Left lung (tissue), 4 donors: ENCODE measurements at regions not wholly inside any gene's neighbourhood (a gene's known extent, or its start where the extent isn't known, plus 50 kb on each side); places are given as distances from the start of the nearest gene placed in this dataset.

Experiments
- ATAC-seq: fragments of 200-7000 bp; cut with Tn5 transposase; one replicate; pipeline ENCODE4 v1.9.1; 2020; ENCODE audit warnings: moderate library complexity
- DNase-seq, 4 donors: peaks; one replicate each; pipeline ENCODE4 v3.0.0-alpha.2; 2013 to 2020
- H3K27ac ChIP-seq, 2 donors: fragments of 200-600 bp; sonication (generic) in 1 of 2; one replicate each; pipeline versions ENCODE4 v1.5.0 to v1.8.0; 2020 to 2021
- H3K27me3 ChIP-seq, 2 donors: fragments of 200-600 bp; sonication (generic) in 1 of 2; one replicate each; pipeline versions ENCODE4 v1.5.0 to v1.8.0; 2020 to 2021
- H3K36me3 ChIP-seq, 2 donors: fragments of 200-600 bp; sonication (generic) in 1 of 2; one replicate each; pipeline versions ENCODE4 v1.5.0 to v1.8.0; 2020 to 2021
- H3K4me1 ChIP-seq, 2 donors: fragments of 200-600 bp; one replicate each; pipeline ENCODE4 v1.8.0; 2021
- H3K4me3 ChIP-seq, 2 donors: fragments of 200-600 bp; sonication (generic) in 1 of 2; one replicate each; pipeline versions ENCODE4 v1.5.0 to v1.8.0; 2020 to 2021; ENCODE audit warnings: mild to moderate bottlenecking in 1 of 2
- H3K9me3 ChIP-seq, 2 donors: fragments of 200-600 bp; sonication (generic) in 1 of 2; one replicate each; pipeline versions ENCODE4 v1.5.0 to v1.8.0; 2020 to 2021
- CTCF ChIP-seq, 2 donors: fragments of 200-600 bp; sonication (generic) in 1 of 2; IDR thresholded peaks; one replicate each; pipeline versions ENCODE4 v1.5.0 to v1.8.0; 2021; ENCODE audit warnings: antibody characterized with exemption in 2 of 2
- intact Hi-C, 2 donors: fragments of 100-400 bp; cut with DNase I; formaldehyde crosslinking; loops; one replicate each; pipeline versions ENCODE4 v1.11.2 to v1.14.2; 2022
- donor health status: DM: no; HTN: yes; CAD: no.
- donor health status: DM: no; HTN: no; CAD: no.

- peak in 1 of 4 donors; percentile 39 for DNase-seq
- intact Hi-C loops, result no loop called here
- Histone ChIP-seq H3K4me3 (no peak overlapping the region), H3K27ac (no peak overlapping the region), H3K27me3 (no peaks in the 10 kb centered on the region), H3K4me1 (no peaks in the 10 kb centered on the region), H3K9me3 (no peaks in the 10 kb centered on the region), H3K36me3 (no peaks in the 10 kb centered on the region)
- ATAC-seq, result no peak
- TF ChIP-seq CTCF (IDR thresholded peaks at IDR 0.05), result no peak
Observed at GRCh38 chr9:13431222-13431536, 151.7 kb upstream of the MPDZ start.

GRCh38 chr9:13430368-13431221 is 151.1 kb upstream of the MPDZ start:
- Histone ChIP-seq H3K4me1 (no peaks in the 10 kb centered on the region), H3K27me3 (no peaks in the 10 kb centered on the region), H3K9me3 (no peaks in the 10 kb centered on the region), H3K27ac (no peak overlapping the region), H3K36me3 (no peaks in the 10 kb centered on the region), H3K4me3 (no peak overlapping the region)
- TF ChIP-seq CTCF (IDR thresholded peaks at IDR 0.05), result no peak
- no peak for DNase-seq
- intact Hi-C loops, result no loop called here
- no peak for ATAC-seq

- intact Hi-C loops, result loop anchor here in 1 of 2 donors (10.0 kb wide), 1 partner anchor 925 kb away; no protein-coding TSS in a partner anchor
- H3K36me3 ChIP-seq, result no peaks in the 10 kb centered on the region
- no peak overlapping the region for H3K4me3 ChIP-seq
- H3K4me1 ChIP-seq, result no peaks in the 10 kb centered on the region
- TF ChIP-seq CTCF (IDR thresholded peaks at IDR 0.05), result no peak
- ATAC-seq, result no peak
- no peaks in the 10 kb centered on the region for H3K27me3 ChIP-seq
- H3K9me3 ChIP-seq, result no peaks in the 10 kb centered on the region
- DNase-seq, result no peak
- H3K27ac ChIP-seq, result no peak overlapping the region
Observed at GRCh38 chr9:13429301-13430190, 150.1 kb upstream of the MPDZ start.

- no peak for TF ChIP-seq CTCF (IDR thresholded peaks at IDR 0.05)
- intact Hi-C loops, result loop anchor here in 1 of 2 donors (10.0 kb wide), 1 partner anchor 926 kb away; no protein-coding TSS in a partner anchor
- Histone ChIP-seq H3K27ac (no peak overlapping the region), H3K4me1 (no peaks in the 10 kb centered on the region), H3K27me3 (no peaks in the 10 kb centered on the region), H3K36me3 (no peaks in the 10 kb centered on the region), H3K9me3 (no peaks in the 10 kb centered on the region), H3K4me3 (no peak overlapping the region)
- no peak for DNase-seq
- ATAC-seq, result no peak
Observed at GRCh38 chr9:13428766-13429165, 149.3 kb upstream of the MPDZ start.

DNA sequence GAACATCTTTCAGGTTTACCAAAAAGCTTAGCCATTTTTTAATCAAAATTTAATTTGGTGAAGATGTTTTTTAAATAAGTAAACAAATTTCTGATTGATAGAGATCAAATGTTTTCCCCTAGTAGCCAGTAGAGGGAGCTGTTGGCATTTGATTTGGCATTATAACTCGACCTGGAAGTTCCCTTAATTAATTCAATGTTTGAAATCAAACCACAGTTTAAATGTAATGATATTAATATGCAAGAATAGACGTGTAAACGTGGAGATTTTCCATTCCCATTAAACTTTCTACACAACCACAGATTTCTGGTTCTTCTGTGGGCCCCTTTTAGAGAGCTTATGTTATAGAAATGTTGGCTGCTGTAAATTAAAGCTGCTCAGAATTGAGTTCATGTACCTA is 148.1 kb upstream of the MPDZ start:
- H3K27ac ChIP-seq, result no peak overlapping the region
- intact Hi-C loops, result loop anchor here in 1 of 2 donors (10.0 kb wide), 1 partner anchor 927 kb away; no protein-coding TSS in a partner anchor
- no peaks in the 10 kb centered on the region for H3K4me1 ChIP-seq
- H3K27me3 ChIP-seq, result no peaks in the 10 kb centered on the region
- no peak overlapping the region for H3K4me3 ChIP-seq
- no peaks in the 10 kb centered on the region for H3K9me3 ChIP-seq
- H3K36me3 ChIP-seq, result no peaks in the 10 kb centered on the region
- ATAC-seq (peak; percentile 52), DNase-seq (peak in 2 of 4 donors; percentile 71 to 77)
- TF ChIP-seq CTCF (IDR thresholded peaks at IDR 0.05), result peak; percentile 57 to 72
